NOMO-1 treated with dmso at 0.1 percent for 144 hours (cell line): ENCODE measurements at regions not wholly inside any gene's neighbourhood (a gene's known extent, or its start where the extent isn't known, plus 50 kb on each side); places are given as distances from the start of the nearest gene placed in this dataset.

Source experiments
- DNase-seq: peaks from one replicate; lab custom pipeline; 2025; ENCODE audit not compliant: unreplicated experiment; lab: John Stamatoyannopoulos, UW

- no peak for DNase-seq
Measured at GRCh38 chr4:25569716-25570115, 85.9 kb upstream of the SLC34A2 start.

GRCh38 chr4:25575611-25576010, 80.0 kb upstream of the SLC34A2 start:
- DNase-seq, result no peak

GRCh38 chr4:25578432-25578831, 77.2 kb upstream of the SLC34A2 start:
- no peak for DNase-seq

- DNase-seq, result no peak
Measured at GRCh38 chr4:25580633-25581467, 74.8 kb upstream of the SLC34A2 start.

GRCh38 chr4:25585901-25586523, 69.6 kb upstream of the SLC34A2 start:
- DNase-seq, result no peak

- no peak for DNase-seq
Measured at GRCh38 chr4:25588206-25588605, 67.4 kb upstream of the SLC34A2 start.

- no peak for DNase-seq
Measured at GRCh38 chr4:25590171-25590570, 65.5 kb upstream of the SLC34A2 start.

- no peak for DNase-seq
Measured at GRCh38 chr4:25592736-25593135, 62.9 kb upstream of the SLC34A2 start.
